NCI-H1105 (cell line): ENCODE measurements at regions not wholly inside any gene's neighbourhood (a gene's known extent, or its start where the extent isn't known, plus 50 kb on each side); places are given as distances from the start of the nearest gene placed in this dataset.

ENCODE experiments used
- DNase-seq: peaks from one replicate; lab custom pipeline; 2025; lab: John Stamatoyannopoulos, UW

DNA sequence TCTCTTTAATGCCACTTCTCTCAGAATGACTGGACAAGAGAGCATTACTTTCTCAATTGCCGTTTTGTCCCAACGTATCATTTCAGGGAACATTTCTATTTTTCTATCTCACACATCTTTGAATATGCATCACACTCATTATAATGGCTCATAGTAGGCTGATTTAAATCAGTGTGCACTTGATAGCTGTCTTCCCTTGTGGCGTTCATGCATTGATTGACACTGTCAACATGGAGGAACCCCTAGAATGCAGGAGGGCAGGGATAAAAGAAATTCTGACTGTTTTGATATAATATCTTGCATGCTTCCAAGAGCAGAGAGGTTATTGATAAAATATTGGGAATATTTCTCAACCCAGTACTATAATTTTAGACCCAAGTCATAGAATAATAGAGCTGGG is 1528.9 kb upstream of the FLRT2 start:
- DNase-seq, result no peak

DNA sequence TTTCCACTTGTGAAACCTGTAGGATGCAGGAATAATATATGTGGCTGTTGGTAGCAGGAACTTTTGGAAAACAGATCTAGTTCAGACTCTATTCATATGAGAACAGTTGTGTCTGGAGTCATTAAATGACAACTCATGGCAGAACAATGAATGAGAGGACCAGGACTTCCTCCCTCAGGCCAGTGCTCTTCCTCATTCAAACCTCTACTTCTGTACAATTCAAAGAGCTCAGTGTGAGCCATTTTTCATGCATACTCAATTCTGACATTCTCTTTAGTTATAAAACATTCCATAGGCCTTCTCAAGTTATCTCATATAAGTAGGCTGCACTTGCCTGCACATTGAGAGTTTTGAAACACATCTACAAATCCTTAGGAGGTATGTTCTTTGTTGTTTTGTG is 1526.6 kb upstream of the FLRT2 start:
- no peak for DNase-seq

DNA sequence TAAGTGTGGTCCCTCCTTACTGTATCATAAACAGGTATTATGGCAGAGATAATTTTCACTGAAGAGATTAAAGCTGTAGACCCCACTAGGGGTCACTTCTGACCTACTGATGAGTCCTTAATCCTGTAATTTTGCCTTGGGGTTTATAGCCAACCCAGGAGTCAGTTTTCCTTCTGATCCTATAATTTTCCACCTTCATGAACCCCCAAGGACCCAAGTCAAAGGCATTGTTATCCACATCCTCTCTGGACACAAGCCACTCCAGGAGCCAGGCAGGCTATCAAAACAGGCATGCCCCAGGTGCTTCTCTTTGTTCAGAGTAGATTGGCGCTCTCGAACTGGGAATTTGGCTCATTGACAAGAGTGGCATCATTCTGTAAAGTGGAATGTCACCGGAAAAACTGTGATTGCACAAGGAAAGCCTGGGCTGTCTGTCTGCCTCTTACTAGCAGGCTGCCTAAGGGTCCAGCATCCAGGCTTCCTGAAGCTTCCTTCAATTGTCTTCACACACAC is 1523.2 kb upstream of the FLRT2 start:
- peak; percentile 91 for DNase-seq

DNA sequence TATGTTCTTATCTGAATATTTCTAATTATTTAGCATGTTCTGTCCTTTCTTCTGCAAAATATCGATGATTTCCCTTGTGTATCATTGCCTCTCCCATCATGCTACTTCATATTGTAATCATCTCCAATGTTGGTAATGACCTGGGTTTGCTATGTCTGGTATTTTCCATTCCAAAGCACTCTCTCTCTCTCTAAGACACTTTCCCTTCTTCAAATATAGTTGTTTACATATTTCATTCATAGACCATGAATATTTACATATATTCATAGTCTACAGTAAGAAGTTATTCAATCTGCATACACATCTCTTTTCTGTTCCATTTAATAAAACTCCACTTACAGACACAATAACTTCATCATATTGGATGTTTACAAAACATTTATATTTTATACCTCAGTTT is 1516.5 kb upstream of the FLRT2 start:
- no peak for DNase-seq

DNA sequence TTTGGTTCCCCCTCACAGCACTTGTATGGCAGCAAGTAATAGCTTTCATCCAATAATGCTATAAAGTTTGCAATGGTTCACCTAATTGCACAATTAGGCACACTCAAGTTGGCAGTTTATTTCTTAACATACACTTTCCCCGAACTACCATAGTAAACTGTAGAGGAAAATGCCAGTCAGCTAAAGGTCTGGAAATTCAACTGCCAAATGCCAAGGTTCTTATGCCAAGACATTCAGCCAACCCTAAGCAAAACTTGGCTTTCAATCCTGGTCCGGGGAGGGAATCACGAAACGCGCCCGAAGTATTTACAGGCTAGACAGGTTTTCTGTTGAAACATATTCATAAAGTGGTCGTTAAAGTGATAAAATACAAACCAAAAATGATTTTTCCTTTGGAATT is 1512.4 kb upstream of the FLRT2 start:
- no peak for DNase-seq

DNA sequence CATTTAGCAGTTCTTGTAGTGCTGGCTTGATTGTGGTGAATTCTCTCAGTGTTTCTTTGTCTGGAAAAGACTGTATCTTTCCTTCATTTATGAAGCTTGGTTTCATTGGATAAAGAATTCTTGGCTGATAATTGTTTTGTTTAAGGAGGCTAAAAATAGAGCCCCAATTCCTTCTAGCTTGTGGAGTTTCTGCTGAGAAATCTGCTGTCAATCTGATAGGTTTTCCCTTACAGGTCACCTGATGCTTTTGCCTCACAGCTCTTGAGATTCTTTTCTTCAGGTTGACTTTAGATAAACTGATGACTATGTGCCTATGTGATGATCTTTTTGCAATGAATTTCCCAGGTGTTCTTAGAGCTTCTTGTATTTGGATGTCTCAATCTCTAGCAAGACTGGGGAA is 1508.5 kb upstream of the FLRT2 start:
- DNase-seq, result no peak

DNA sequence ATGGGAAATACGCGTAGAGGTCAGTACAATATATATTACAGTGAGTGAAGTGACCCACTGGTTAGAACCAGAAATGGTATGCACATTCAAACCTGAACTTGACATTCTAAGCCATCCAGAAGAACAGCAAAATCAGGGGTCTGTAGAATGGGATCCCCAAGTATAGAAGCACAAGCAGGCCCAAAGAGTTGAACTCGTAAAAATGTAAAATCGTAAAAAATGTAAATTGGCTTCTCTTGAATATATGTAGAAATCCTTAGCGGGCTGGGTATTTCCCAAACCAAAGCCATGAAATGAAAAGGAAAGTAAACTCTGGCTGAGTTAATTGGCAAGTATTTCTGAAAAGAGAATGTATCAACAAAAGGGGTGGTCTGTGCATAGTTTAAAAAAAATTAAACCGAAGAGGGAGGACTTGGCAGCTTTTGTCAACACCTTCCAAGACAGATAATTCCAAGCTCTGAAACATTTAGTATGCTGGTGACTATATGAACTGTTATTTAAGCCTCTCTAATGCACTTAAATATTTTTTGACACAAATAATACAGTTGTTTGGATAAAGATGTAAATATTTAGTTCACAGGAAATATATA is 1505.6 kb upstream of the FLRT2 start:
- DNase-seq, result no peak

DNA sequence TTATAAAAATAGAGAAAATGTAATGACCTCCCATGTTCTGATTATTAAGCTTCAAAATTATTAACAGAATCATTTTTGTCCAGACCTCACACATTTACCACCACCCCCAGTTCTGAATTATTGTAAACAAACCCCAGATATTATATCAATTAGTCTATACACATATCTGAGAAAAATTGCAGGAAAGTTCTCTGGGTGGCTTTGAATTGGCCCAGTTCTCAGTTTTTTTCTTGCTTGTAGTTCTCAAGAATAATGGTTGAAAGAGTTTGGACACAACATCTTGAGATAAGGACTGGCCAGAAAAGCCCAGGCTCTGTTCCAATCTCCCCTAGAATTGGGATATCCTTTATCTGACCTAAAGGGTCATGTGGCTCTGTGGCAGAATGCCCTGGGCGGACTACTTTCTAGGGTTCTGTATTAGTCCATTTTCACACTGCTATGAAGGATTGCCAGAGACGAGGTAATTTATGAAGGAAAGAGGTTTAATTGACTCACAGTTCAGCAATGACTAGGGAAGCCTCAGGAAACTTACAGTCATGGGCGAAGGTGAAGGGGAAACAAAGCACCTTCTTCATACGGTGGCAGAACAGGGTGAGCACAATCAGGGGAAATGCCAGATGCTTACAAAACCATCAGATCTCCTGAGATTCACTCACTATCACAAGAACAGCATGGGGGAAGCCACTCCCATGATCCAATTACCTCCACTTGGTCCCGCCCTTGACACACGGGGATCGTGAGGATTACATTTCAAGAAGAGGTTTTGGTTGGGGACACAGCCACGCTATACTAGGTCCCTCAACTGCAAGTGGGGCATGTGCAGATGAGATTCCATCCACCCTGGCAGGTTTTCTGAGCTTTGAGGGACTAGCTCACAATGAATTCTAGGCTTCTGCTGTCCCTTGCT is 1504.6 kb upstream of the FLRT2 start:
- DNase-seq, result no peak

DNA sequence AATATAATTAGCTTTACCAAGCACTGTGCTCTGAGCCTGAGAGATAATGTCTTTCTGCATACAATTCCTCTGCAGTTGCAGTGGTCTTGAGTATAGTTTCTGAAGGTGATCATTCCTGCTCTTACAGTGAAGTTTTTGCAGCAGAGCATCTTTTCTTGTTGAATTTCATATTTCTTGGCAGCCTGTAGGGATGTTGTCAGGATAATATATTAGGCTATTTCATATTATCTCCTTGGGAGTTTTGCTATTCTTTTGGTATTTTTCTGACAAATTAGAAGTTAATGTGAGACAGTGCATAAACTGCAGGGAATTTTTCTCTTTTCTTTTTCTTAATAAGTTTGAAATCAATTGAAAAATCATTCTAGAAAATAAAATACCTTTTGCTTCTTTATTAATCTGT is 1502.6 kb upstream of the FLRT2 start:
- DNase-seq, result no peak

DNA sequence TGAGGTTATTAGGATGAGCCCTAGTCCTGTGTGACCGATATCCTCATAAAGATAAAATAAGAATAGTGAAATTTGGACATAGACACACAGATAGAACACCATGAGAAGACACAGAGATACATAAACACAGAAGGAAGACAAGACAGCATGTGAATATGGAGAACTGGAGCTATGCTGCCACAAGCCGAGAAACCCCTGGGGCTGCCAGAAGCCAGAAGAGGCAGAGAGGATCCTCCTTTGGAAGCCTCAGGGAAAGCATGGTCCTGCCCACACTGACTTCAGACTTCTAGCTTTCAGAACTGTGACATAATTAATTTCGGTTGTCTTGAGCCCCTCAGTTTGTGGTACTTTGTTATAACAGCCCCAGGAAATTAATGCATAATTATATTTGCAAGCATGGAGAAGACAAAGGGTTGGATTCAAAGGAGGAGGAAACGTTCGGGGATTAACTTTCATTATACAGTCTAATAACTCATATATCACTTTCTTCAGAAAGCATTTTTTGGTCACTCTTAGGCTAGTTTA is 1501.8 kb upstream of the FLRT2 start:
- no peak for DNase-seq

DNA sequence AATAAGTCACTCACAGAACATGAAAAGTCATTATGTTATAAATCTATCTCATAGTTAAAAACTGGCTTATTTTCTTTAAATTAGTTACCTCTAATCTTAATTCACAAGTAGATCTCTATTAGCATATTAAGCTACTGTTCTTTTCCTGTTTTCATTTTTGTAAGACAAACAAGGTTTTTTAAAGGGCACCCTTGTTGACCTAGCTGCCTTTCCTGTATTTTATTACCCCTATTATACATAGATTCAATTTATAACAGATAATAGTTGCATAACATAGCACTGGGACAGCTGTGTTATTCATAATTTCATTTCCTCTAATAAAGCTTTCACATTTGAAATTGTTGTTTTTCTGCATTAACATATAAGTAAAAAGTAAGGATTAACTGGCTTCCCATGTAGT is 1500.7 kb upstream of the FLRT2 start:
- DNase-seq, result no peak

DNA sequence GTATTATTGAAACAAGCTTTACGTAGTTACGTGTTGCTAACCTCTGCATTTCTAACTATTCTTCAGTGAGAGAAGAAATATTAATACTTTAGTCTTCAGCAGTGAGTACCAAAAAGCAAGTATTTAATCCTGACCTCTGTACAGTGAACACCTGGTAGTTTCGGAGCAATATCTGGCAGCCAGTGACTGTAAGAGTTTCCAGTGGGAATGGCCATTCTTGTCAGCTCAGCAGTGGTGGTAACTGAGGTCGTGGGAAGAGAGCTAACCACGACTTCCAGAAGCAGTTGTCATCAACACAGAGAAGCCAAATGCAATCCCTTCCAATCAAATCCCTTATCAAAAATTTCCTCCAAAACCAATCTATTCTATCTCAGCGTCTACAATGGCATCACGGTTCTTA is 1500.2 kb upstream of the FLRT2 start:
- DNase-seq, result no peak

DNA sequence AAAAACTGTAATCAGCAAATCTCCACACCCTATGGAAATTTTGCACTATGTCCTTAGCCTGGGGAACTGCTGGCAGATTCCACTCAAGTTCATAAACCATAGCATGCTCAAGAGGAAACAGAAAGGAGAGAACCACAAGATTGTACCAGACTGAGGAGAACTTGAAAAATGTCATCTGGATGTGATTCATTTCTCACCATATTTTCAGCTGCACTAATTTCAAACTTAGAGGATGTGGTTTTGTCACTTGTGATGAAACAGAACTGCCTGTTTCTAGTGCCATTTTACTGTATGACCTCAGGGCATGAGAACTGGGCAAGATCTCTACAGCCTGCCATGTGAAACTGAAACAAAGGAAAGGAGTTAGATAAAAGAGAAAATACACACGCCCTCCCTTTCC is 1493.1 kb upstream of the FLRT2 start:
- DNase-seq, result no peak

DNA sequence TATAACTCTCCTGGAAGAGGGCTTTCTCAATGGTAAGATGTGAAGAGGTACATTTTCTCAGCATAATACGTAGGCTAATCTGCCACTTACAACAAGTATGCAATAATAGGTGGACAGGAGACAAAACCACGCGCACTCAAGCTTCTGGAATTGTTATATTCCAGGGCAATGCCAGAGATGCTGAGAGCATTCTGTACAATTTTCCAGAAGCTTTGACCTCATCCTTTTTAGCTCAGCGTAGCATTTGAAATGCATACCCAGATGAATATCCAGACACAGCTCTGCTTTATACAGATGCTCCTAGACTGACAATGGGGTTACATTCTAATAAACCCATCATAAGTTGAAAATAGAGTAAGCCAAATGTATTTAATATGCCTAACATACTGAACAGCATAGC is 1492.4 kb upstream of the FLRT2 start:
- DNase-seq, result no peak

DNA sequence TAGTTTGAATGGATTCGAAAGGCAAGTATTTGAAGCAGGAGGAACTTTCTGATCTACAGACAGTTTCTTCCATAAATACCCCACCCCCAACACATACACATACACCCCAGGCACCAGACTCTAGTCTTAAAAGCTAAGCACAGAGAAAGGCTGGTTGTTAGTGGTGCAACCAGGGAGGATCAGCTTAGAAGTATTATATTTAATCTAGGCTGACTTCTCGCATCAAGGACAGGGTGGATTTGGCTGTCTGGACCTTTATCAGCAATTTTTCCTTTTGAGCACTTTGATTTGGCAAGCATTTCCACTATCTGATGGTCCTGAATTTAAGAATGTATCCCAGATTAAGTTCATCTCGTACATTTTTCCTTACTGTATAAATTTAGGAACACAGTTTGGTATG is 1489.8 kb upstream of the FLRT2 start:
- DNase-seq, result no peak

DNA sequence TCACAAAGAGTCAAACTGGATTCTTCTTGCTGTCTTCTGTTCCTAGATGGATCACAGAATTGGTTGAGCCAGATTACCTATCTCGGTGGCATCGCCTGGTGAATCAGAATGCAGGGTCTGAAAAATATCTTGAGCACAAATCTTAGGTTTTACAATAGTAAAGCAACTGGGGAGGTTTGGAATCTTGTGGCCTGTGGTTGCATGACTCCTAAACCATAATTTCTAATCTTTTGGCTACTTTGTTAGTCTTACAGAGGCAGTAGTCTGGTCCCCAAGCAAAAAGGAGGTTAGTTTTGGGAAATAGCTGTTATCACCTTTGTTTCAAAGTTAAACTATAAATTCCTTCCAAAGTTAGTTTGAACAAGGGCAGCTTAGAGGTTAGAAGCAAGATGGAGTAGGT is 1488.5 kb upstream of the FLRT2 start:
- DNase-seq, result no peak

DNA sequence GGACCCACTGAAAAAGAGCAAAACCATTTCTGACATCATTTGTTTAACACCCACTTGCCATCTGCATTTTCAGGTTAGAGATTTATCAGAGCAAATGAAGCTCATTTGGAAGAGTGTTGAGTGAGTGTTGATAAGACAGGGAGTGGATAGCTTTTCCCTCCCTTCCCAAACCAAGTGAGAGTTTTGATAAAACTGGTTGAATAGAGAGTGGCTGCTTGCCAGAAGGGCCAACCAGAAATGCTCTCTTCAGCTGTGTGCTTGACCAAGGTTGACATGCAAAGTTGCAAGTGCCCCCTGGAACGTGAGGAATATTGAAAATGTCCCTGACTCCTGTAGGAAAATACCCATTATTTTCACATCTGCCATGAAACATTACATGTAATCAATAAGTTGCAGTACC is 1487.0 kb upstream of the FLRT2 start:
- DNase-seq, result peak; percentile 43

DNA sequence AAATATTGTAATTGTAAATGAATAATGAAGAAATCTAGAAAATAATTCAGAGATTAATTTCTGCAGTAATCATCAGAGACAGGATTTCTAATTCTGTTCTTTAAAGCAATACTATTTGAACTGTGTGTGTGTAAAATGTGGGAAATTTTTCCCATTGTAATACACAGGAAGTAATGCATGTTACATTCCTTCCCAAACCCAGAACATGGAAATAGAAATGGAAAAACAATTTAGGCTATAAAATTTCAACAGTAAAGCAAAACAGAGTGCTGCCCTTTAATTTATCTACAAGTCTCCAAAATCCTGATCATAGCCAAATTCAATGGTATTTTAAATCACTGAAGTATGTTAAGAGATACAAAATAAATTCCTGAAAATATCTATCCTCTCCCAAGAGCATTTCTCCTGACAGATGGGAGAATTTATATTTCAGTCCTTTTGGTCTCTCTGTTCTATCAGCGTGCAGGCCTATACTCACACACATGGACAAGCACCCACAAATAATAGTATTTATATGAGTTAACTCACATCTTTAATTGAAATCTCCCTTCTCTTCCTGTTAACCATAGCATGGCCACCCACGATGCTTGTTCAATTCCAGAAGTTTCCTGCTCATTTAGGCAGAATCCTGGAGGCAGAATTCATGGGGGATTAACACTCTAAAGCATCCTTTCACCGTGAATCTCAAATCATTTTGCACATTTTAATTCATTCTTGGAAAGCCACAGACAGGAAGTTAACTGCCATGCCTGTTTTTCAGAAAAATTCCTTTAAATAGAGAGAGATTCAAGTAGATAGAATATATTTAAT is 1465.4 kb upstream of the FLRT2 start:
- DNase-seq, result no peak

DNA sequence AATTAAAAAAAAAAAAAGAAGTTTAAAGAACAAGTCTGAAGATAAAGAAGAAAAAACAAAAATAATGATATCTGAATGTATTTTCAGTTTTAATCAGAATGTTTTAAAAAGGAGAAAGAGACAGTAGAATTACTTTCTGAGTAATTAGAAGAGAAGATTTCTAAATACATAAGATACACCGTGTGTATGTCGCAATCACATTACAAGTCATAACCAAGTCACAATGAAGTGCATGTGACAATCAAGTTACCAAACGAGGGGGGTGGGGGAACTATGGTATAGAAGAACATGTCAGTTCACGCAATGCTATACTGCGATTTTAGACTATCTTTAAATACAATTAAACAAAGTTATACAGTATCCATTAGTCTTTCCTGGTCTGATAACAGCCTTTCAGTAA is 1464.1 kb upstream of the FLRT2 start:
- no peak for DNase-seq

DNA sequence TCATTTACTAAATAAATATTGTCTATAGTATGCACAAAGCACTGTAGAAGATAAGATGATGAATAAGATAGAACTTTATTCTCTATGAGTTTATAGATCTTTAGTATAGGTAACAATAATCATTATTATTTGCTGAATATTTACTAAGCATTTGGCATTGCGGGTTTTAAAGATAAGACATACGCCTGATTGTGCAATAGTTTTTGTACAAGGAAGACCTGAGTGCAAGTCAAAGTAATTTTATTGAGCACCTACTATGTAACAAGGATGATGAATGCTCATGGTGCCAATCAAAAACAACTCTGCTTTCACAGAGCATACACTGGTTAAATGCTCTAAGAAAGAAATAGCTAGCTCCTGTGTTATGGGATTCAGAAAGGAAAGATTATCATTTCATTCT is 1461.7 kb upstream of the FLRT2 start:
- no peak for DNase-seq

DNA sequence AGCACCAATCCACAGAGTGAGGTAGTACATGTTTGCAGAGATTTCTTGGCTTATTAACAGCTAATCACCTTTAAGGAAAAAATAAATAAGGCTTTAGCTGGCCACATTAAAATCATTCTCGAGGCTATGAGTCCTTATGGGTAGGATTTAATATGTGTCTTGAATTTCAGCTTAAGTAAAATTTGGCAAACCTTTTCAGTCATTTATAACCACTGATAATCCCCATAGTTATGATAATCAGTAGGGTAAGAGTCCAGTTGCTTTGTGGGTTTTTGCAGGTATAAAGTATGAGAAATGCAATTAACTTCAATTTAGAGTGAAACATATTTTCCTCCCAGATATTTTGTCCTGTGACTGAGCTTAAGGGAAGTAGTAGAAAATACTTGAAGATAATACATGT is 1458.9 kb upstream of the FLRT2 start:
- DNase-seq, result no peak

DNA sequence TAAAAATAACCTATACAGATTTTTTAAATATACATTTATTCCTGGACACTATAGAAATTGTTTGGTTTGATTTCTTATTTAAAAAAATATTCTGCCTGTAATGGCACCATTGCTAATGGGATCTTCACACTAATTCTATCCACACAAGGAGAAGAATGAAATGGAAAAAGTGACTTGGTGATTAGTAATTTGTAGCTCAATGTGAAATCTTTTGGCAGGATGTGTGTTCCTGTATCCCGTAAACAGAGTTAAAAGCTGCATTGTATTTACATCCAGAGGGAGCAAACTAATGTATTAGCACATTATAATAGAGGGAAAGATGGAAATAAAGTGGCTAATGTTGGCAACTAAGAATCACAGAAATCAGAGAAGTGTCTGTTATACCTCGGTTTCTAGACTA is 1455.3 kb upstream of the FLRT2 start:
- DNase-seq, result no peak

DNA sequence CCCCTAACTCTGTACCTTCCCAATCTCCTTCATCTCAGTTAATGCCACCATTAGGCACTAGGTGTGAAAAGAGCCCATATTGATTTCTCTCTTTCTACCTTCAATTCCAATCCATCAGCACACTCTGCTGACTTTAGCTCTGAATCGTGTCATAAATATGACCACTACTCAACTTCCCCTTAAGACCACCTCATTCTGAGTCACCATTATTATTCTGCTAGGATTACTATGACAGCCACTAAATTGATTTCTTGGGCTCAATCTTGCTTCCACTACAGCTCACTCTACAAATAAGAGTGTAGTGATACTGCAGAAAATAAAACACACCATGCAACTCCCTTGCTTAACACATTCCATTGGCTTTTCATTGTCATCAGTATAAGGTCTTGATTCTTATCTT is 1449.0 kb upstream of the FLRT2 start:
- DNase-seq, result no peak
